ENCODE measurements at regions not wholly inside any gene's neighbourhood (a gene's known extent, or its start where the extent isn't known, plus 50 kb on each side); places are given as distances from the start of the nearest gene placed in this dataset.

- TF ChIP-seq SUZ12 (IDR thresholded peaks at IDR 0.05): no peak
- no peak for TF ChIP-seq L3MBTL2 (conservative IDR thresholded peaks at IDR 0.05)
- DNase-seq (ENCODE audit: extremely low spot score): no peak
- ChIA-PET CTCF (interaction anchor here (0.8 kb wide), 1 partner anchor 693 kb away, joined by 3 read pairs; no protein-coding TSS in a partner anchor), POLR2A (no interaction called here)
Measured at GRCh38 chr1:185427776-185428175, 110.7 kb upstream of the IVNS1ABP start.

DNA sequence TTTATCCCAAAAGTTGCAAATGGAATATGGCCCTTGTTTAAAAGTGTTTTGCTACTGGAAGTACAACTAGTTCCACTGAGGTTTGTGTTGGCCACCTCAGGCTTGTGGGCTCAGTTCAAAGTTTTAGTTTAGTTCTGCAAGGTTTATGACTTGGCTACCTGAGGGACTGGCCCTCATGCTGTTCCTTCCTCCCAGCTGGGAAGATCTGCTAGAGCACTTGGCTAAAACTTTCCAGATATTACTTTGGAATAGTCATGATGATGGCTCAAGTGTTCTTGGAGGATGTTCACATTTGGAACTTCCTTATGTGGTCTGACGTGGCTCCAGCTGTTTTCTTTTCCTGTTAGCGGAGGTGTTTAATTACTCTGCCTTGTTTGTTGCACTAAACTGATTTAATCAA lies 110.2 kb upstream of the IVNS1ABP start:
- POLR2A ChIA-PET: no interaction called here
- CTCF ChIA-PET: interaction anchor here (0.8 kb wide), 1 partner anchor 693 kb away, joined by 3 read pairs; no protein-coding TSS in a partner anchor
- TF ChIP-seq BHLHE40 (IDR thresholded peaks at IDR 0.05; ENCODE audit: borderline replicate concordance) (no peak), NFRKB (IDR thresholded peaks at IDR 0.05) (no peak), ZNF384 (IDR thresholded peaks at IDR 0.05) (no peak), ELF4 (IDR thresholded peaks at IDR 0.05) (no peak), LEF1 (IDR thresholded peaks at IDR 0.05; ENCODE audit: borderline replicate concordance) (no peak), HDGF (IDR thresholded peaks at IDR 0.05; ENCODE audit: borderline replicate concordance) (no peak), SUZ12 (IDR thresholded peaks at IDR 0.05) (no peak), ARNT (IDR thresholded peaks at IDR 0.05) (no peak), FOXA1 (IDR thresholded peaks at IDR 0.05) (no peak), L3MBTL2 (conservative IDR thresholded peaks at IDR 0.05) (no peak)
- no peak for DNase-seq (ENCODE audit: extremely low spot score)

DNA sequence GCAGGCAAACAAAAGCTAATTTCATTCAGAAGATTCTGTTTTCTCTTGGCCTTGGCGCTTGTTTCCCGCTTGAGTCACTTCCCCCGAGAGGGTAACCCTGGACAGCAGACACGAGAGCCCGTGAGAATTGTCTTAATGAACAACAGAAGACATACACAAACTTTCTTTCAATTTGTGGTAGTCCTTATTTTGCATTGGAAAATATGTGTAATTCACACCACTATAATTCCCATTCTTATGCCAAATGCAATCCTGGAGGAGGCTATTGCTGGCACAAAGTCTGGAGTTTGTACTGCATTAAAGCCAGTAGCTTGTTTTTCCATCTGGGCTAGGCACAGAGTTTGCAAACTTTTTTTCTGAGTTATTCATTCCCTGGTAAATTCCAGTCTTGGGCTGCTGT lies 109.8 kb upstream of the IVNS1ABP start:
- ChIA-PET POLR2A (no interaction called here), CTCF (interaction anchor here (0.8 kb wide), 1 partner anchor 692 kb away, joined by 3 read pairs; no protein-coding TSS in a partner anchor)
- TF ChIP-seq, protein P1, sequence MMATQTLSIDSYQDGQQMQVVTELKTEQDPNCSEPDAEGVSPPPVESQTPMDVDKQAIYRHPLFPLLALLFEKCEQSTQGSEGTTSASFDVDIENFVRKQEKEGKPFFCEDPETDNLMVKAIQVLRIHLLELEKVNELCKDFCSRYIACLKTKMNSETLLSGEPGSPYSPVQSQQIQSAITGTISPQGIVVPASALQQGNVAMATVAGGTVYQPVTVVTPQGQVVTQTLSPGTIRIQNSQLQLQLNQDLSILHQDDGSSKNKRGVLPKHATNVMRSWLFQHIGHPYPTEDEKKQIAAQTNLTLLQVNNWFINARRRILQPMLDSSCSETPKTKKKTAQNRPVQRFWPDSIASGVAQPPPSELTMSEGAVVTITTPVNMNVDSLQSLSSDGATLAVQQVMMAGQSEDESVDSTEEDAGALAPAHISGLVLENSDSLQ (IDR thresholded peaks at IDR 0.05): no peak
- TF ChIP-seq FOXK2 (IDR thresholded peaks at IDR 0.05): no peak
- DNase-seq (ENCODE audit: extremely low spot score): no peak

DNA sequence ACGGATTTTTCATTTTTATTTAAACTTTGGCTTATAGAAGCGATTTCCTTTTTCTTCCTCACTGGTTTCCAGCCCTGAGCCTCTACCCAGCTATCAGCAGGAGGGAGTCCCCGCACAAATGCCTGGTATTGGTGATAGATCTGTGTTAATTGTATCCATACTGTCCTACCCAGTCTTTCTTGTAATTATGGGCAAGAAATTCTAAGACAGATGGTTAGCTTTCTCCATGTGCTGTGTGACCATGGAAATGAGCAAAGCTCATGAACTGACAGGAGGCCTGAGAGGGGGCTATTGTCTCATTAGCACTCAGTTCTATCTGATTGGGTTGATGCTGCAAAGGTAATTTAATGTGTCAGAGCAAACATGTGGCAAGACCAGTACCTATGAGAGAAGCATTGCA lies 108.1 kb upstream of the IVNS1ABP start:
- POLR2A ChIA-PET: no interaction called here
- TF ChIP-seq FOXM1 (IDR thresholded peaks at IDR 0.05; ENCODE audit: borderline replicate concordance) (no peak), HDGF (IDR thresholded peaks at IDR 0.05; ENCODE audit: borderline replicate concordance) (no peak), TARDBP (IDR thresholded peaks at IDR 0.05) (no peak), BHLHE40 (IDR thresholded peaks at IDR 0.05; ENCODE audit: borderline replicate concordance) (no peak), L3MBTL2 (conservative IDR thresholded peaks at IDR 0.05) (no peak), FOXK2 (IDR thresholded peaks at IDR 0.05) (no peak), ELF4 (IDR thresholded peaks at IDR 0.05) (no peak), NFRKB (IDR thresholded peaks at IDR 0.05) (no peak), SP1 (IDR thresholded peaks at IDR 0.05) (no peak), LEF1 (IDR thresholded peaks at IDR 0.05; ENCODE audit: borderline replicate concordance) (no peak), ARNT (IDR thresholded peaks at IDR 0.05) (no peak), ZNF384 (IDR thresholded peaks at IDR 0.05) (no peak), CTBP1 (IDR thresholded peaks at IDR 0.05; ENCODE audit: borderline replicate concordance) (no peak), FOXA1 (IDR thresholded peaks at IDR 0.05) (no peak), SUZ12 (IDR thresholded peaks at IDR 0.05) (no peak)
- TF ChIP-seq, protein P1 (IDR thresholded peaks at IDR 0.05): no peak
- CTCF ChIA-PET: no interaction called here
- DNase-seq (ENCODE audit: extremely low spot score): no peak

- DNase-seq (ENCODE audit: extremely low spot score): no peak
- POLR2A ChIA-PET: no interaction called here
- TF ChIP-seq FOXA1 (IDR thresholded peaks at IDR 0.05) (no peak), SP1 (IDR thresholded peaks at IDR 0.05) (no peak), LEF1 (IDR thresholded peaks at IDR 0.05; ENCODE audit: borderline replicate concordance) (no peak), CTBP1 (IDR thresholded peaks at IDR 0.05; ENCODE audit: borderline replicate concordance) (no peak), BHLHE40 (IDR thresholded peaks at IDR 0.05; ENCODE audit: borderline replicate concordance) (no peak), L3MBTL2 (conservative IDR thresholded peaks at IDR 0.05) (no peak), ZNF384 (IDR thresholded peaks at IDR 0.05) (no peak)
- TF ChIP-seq, protein P1 (IDR thresholded peaks at IDR 0.05): no peak
- CTCF ChIA-PET: no interaction called here
Measured at GRCh38 chr1:185421485-185422107, 104.6 kb upstream of the IVNS1ABP start.

DNA sequence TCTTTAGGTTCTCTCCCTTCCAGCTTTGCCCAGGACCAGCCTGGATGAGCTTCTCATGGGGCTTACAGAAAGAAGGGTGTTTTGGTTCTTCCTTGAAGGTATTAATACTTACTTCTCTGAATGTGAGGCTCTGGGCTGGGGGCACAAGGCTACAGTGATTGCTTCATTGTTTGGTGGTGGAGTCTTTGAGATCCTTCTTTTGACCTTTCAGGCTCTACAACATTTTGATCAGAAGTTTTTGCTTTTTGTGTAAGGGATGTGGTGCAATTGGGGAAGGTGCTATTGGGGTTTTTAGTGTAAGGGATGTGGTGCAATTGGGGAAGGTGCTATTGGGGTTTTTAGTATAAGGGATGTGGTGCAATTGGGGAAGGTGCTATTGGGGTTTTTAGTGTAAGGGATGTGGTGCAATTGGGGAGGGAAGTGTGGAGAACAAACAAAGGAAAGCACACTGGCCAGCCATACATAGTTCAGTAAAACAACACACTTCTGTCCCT lies 103.6 kb upstream of the IVNS1ABP start:
- ChIA-PET POLR2A (no interaction called here), CTCF (no interaction called here)
- TF ChIP-seq ARNT (IDR thresholded peaks at IDR 0.05) (no peak), ZNF384 (IDR thresholded peaks at IDR 0.05) (no peak), NFRKB (IDR thresholded peaks at IDR 0.05) (no peak), SUZ12 (IDR thresholded peaks at IDR 0.05) (no peak), BHLHE40 (IDR thresholded peaks at IDR 0.05; ENCODE audit: borderline replicate concordance) (no peak), ELF4 (IDR thresholded peaks at IDR 0.05) (no peak), TARDBP (IDR thresholded peaks at IDR 0.05) (no peak), CTBP1 (IDR thresholded peaks at IDR 0.05; ENCODE audit: borderline replicate concordance) (no peak), FOXK2 (IDR thresholded peaks at IDR 0.05) (no peak), FOXM1 (IDR thresholded peaks at IDR 0.05; ENCODE audit: borderline replicate concordance) (no peak), SP1 (IDR thresholded peaks at IDR 0.05) (no peak), FOXA1 (IDR thresholded peaks at IDR 0.05) (no peak), HDGF (IDR thresholded peaks at IDR 0.05; ENCODE audit: borderline replicate concordance) (no peak), L3MBTL2 (conservative IDR thresholded peaks at IDR 0.05) (no peak), LEF1 (IDR thresholded peaks at IDR 0.05; ENCODE audit: borderline replicate concordance) (no peak)
- TF ChIP-seq, protein P1 (IDR thresholded peaks at IDR 0.05): no peak
- no peak for DNase-seq (ENCODE audit: extremely low spot score)
